Glutamatergic neuron (in vitro differentiated cells): ENCODE measurements at regions not wholly inside any gene's neighbourhood (a gene's known extent, or its start where the extent isn't known, plus 50 kb on each side); places are given as distances from the start of the nearest gene placed in this dataset.

Experiments
- DNase-seq: peaks from one replicate; pipeline ENCODE4 v3.0.0; 2022
- H3K27ac Mint-ChIP-seq: one replicate; pipeline ENCODE4 v1.8.0; 2020; ENCODE audit warnings: mild to moderate bottlenecking, mixed read lengths, inconsistent platforms; ENCODE audit not compliant: unreplicated experiment
- H3K27me3 Mint-ChIP-seq: one replicate; pipeline ENCODE4 v1.8.0; 2020; ENCODE audit warnings: mild to moderate bottlenecking, moderate library complexity, mixed read lengths, inconsistent platforms; ENCODE audit not compliant: unreplicated experiment
- H3K36me3 Mint-ChIP-seq: one replicate; pipeline ENCODE4 v1.8.0; 2020; ENCODE audit warnings: mild to moderate bottlenecking, mixed read lengths, inconsistent platforms; ENCODE audit not compliant: unreplicated experiment
- H3K4me1 Mint-ChIP-seq: one replicate; pipeline ENCODE4 v1.8.0; 2020; ENCODE audit warnings: mild to moderate bottlenecking, low read depth, mixed read lengths, inconsistent platforms; ENCODE audit not compliant: unreplicated experiment
- H3K4me3 Mint-ChIP-seq: one replicate; pipeline ENCODE4 v1.8.0; 2020; ENCODE audit warnings: mild to moderate bottlenecking, mixed read lengths, inconsistent platforms; ENCODE audit not compliant: unreplicated experiment
- H3K9me3 Mint-ChIP-seq: one replicate; pipeline ENCODE4 v1.8.0; 2020; ENCODE audit warnings: mild to moderate bottlenecking, moderate library complexity, mixed read lengths, inconsistent platforms; ENCODE audit not compliant: unreplicated experiment
- TF ChIP-seq, protein P1 (sequence below): fragments of 200-600 bp; sonication (generic); IDR thresholded peaks from one replicate; pipeline ENCODE4 v1.5.0; 2021; ENCODE audit not compliant: partially characterized antibody, unreplicated experiment

DNA sequence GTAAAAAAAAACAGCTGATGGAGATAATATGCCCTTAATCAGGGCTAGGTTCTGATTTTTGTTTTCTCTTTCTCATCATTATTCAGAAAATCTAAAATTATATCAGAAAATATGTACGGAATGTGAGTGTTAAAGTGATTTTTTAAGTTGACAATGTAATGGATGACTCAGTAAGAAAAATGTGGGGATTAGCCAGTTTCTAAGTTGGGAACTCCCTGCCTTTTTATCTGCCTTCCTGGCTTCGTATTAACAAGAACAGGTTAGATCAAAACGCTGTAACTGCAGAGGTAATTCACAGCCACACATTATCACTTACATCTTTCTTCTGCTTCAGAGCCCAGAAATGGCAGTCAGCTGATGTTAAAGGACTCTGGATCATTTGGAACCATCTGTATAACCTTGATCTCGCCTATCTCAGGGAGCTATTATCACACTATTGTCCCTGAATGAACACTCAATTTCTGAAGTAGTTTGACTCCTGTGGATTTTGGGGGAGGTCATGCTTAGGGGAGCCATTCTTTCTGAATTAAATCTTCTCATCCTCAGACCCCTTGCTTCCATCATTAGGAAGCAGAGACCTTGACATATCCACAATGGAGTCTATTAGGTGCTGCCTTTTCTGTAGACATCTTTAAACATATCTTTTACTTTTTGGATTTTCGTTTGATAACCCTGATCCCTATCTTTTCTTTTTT is 135.7 kb upstream of the SLC16A7 start:
- TF ChIP-seq, protein P1, sequence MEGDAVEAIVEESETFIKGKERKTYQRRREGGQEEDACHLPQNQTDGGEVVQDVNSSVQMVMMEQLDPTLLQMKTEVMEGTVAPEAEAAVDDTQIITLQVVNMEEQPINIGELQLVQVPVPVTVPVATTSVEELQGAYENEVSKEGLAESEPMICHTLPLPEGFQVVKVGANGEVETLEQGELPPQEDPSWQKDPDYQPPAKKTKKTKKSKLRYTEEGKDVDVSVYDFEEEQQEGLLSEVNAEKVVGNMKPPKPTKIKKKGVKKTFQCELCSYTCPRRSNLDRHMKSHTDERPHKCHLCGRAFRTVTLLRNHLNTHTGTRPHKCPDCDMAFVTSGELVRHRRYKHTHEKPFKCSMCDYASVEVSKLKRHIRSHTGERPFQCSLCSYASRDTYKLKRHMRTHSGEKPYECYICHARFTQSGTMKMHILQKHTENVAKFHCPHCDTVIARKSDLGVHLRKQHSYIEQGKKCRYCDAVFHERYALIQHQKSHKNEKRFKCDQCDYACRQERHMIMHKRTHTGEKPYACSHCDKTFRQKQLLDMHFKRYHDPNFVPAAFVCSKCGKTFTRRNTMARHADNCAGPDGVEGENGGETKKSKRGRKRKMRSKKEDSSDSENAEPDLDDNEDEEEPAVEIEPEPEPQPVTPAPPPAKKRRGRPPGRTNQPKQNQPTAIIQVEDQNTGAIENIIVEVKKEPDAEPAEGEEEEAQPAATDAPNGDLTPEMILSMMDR: no peak
- Mint-ChIP-seq H3K36me3 (no peaks in the 10 kb centered on the region), H3K4me3 (no peak overlapping the region), H3K27me3 (no peaks in the 10 kb centered on the region), H3K4me1 (peaks cover 19% of the 10 kb centered on the region), H3K9me3 (no peaks in the 10 kb centered on the region), H3K27ac (no peak overlapping the region)
- no peak for DNase-seq

DNA sequence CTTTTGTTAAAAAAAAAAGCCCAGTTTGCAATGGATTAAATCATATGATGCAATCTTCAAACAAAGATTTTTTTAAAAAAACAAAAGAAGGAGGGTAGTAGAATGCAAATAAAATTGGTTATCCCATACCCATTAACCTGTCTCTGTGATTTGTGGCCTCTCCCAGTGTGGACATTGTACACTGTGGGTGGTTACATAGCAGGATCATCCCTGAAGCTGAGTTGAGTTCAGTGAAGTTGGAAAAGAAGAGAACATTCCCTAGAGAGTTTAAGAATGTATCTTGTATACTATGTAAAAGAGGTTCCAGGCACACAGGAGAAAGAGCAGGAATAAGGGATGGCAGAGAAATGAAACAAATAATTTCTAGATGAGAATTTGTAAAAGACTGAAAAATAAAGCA is 142.4 kb upstream of the SLC16A7 start:
- no peak overlapping the region for H3K4me3 Mint-ChIP-seq
- no peak for DNase-seq
- H3K4me1 Mint-ChIP-seq: peaks cover 16% of the 10 kb centered on the region
- no peak overlapping the region for H3K27ac Mint-ChIP-seq
- H3K9me3 Mint-ChIP-seq: no peaks in the 10 kb centered on the region
- TF ChIP-seq, protein P1: no peak
- no peaks in the 10 kb centered on the region for H3K36me3 Mint-ChIP-seq
- H3K27me3 Mint-ChIP-seq: no peaks in the 10 kb centered on the region

DNA sequence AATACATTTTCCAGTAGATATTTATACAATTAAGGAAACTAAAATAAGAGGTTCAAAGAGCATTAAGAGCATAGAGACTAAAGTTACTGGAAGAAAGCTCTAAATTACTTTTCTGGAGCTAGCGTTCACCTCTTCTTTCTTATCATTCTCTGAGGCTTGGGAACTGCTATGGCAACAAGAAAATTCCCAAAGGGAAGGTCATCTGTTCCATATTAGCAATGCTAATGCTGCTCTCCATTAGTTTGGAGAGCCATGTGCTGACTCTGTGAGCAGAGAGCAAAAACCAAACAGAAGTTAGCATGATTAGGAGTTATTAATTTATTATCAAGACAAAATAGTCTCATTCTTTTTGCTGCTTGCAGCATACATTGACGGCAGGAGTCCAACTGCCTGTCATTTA is 143.1 kb upstream of the SLC16A7 start:
- Mint-ChIP-seq H3K9me3 (no peaks in the 10 kb centered on the region), H3K27me3 (no peaks in the 10 kb centered on the region), H3K4me1 (peaks cover 14% of the 10 kb centered on the region), H3K27ac (peak overlapping the region; percentile 93), H3K36me3 (no peaks in the 10 kb centered on the region), H3K4me3 (peak overlapping the region; percentile 39)
- TF ChIP-seq, protein P1: no peak
- DNase-seq: no peak

DNA sequence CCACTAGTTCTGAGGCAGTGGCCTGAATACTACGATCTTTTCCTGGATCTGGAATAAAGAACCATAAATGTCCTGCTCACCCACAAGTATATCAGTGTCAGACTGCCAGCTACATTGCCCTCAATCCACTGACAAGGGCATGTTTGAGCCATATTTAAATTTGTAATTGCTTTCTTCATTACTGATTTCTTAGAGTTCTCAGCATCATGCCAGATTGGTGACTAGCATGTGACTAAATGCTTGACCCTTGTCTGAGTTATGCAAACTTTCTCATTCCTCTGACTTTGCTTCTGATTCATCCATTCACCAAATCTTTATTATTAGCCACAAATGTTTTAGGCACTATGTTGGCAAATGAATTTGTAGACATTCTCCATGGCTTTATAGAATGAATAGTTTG is 143.6 kb upstream of the SLC16A7 start:
- DNase-seq: no peak
- Mint-ChIP-seq H3K4me3 (peak overlapping the region; percentile 37), H3K4me1 (peaks cover 13% of the 10 kb centered on the region), H3K9me3 (no peaks in the 10 kb centered on the region), H3K27ac (peak overlapping the region; percentile 93), H3K36me3 (no peaks in the 10 kb centered on the region), H3K27me3 (no peaks in the 10 kb centered on the region)
- TF ChIP-seq, protein P1: no peak

DNA sequence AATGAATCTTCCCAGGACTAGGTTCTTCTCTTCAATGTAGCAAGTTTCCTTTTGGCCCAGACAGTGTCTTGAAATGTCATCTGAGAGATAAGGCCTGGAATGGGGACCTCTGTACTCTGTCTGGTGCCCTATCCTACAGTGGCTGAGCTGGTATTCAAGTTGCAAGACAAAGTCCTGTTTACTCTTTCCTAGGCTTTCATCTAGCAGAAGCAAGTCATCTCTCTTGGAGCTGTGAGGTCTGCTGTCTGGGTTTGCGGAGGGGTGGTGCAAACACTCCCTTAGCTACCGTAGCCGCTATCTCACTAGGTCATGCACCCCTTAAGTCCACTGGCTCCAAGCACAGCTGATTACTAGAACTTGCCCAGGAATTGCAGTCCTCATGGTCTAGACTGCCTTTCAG is 149.7 kb upstream of the SLC16A7 start:
- no peaks in the 10 kb centered on the region for H3K27me3 Mint-ChIP-seq
- H3K9me3 Mint-ChIP-seq: no peaks in the 10 kb centered on the region
- TF ChIP-seq, protein P1: no peak
- DNase-seq: no peak
- peaks cover 7% of the 10 kb centered on the region for H3K36me3 Mint-ChIP-seq
- no peak overlapping the region for H3K4me3 Mint-ChIP-seq
- no peaks in the 10 kb centered on the region for H3K4me1 Mint-ChIP-seq
- no peak overlapping the region for H3K27ac Mint-ChIP-seq
